ENCODE measurements at regions not wholly inside any gene's neighbourhood (a gene's known extent, or its start where the extent isn't known, plus 50 kb on each side); places are given as distances from the start of the nearest gene placed in this dataset.

GRCh38 chr4:18213576-18214198 lies 192.1 kb upstream of the LCORL start:
- 56 to 73% methylated on average over 1 to 3 of the region's 3 CpGs for WGBS, 2 donors (ENCODE audit: low coverage in 1 of 2)
- no peak for DNase-seq
- Histone ChIP-seq H3K4me3 (no peak overlapping the region), H3K36me3 (no peaks in the 10 kb centered on the region), H3K4me1 (no peaks in the 10 kb centered on the region), H3K27ac (no peak overlapping the region), H3K9me3 (no peaks in the 10 kb centered on the region), H3K27me3 (no peaks in the 10 kb centered on the region)
- intact Hi-C loops (cut with DNase I; ENCODE audit: low total_unique reads) (no loop called here), in situ Hi-C loops (cut with MboI; ENCODE audit: low pct_ligation_motif_present in 1 of 4, low pct_unique_long_range_greater_than_20kb in 1 of 4, low sequenced_read_pairs in 3 of 4) (no loop called here)
- TF ChIP-seq POLR2A (IDR thresholded peaks at IDR 0.05) (no peak), EP300 (IDR thresholded peaks at IDR 0.05; ENCODE audit: low read depth) (no peak), CTCF (IDR thresholded peaks at IDR 0.05) (no peak), POLR2AphosphoS5 (IDR thresholded peaks at IDR 0.05) (no peak)

GRCh38 chr4:18209448-18209847 lies 187.9 kb upstream of the LCORL start:
- H3K36me3 ChIP-seq, result no peaks in the 10 kb centered on the region
- in situ Hi-C loops (cut with MboI; ENCODE audit: low pct_ligation_motif_present in 1 of 4, low pct_unique_long_range_greater_than_20kb in 1 of 4, low sequenced_read_pairs in 3 of 4), result no loop called here
- intact Hi-C loops (cut with DNase I; ENCODE audit: low total_unique reads), result no loop called here
- H3K27ac ChIP-seq, result no peak overlapping the region
- no peaks in the 10 kb centered on the region for H3K27me3 ChIP-seq
- TF ChIP-seq CTCF (IDR thresholded peaks at IDR 0.05) (no peak), POLR2AphosphoS5 (IDR thresholded peaks at IDR 0.05) (no peak), EP300 (IDR thresholded peaks at IDR 0.05; ENCODE audit: low read depth) (no peak), POLR2A (IDR thresholded peaks at IDR 0.05) (no peak)
- no peak for DNase-seq
- no peaks in the 10 kb centered on the region for H3K9me3 ChIP-seq
- no peak overlapping the region for H3K4me3 ChIP-seq
- no peaks in the 10 kb centered on the region for H3K4me1 ChIP-seq

- in situ Hi-C loops (cut with MboI; ENCODE audit: low pct_ligation_motif_present in 1 of 4, low pct_unique_long_range_greater_than_20kb in 1 of 4, low sequenced_read_pairs in 3 of 4), result no loop called here
- no peak for TF ChIP-seq POLR2A (IDR thresholded peaks at IDR 0.05)
- no peak for TF ChIP-seq EP300 (IDR thresholded peaks at IDR 0.05; ENCODE audit: low read depth)
- no peak for TF ChIP-seq POLR2AphosphoS5 (IDR thresholded peaks at IDR 0.05)
- no peak for TF ChIP-seq CTCF (IDR thresholded peaks at IDR 0.05)
- Histone ChIP-seq H3K36me3 (no peaks in the 10 kb centered on the region), H3K27me3 (no peaks in the 10 kb centered on the region), H3K4me1 (no peaks in the 10 kb centered on the region), H3K9me3 (no peaks in the 10 kb centered on the region), H3K4me3 (no peak overlapping the region), H3K27ac (no peak overlapping the region)
- intact Hi-C loops (cut with DNase I; ENCODE audit: low total_unique reads), result no loop called here
- 35 to 43% methylated on average over 3 of the region's 3 CpGs for WGBS, 2 donors (ENCODE audit: low coverage in 1 of 2)
- no peak for DNase-seq
These were observed 182.4 kb upstream of the LCORL start for GRCh38 chr4:18203966-18204365.

GRCh38 chr4:18202486-18202885 lies 180.9 kb upstream of the LCORL start:
- WGBS, 2 donors (ENCODE audit: low coverage in 1 of 2), result 82 to 84% methylated on average over 7 of the region's 7 CpGs
- Histone ChIP-seq H3K27ac (no peak overlapping the region), H3K4me1 (no peaks in the 10 kb centered on the region), H3K27me3 (no peaks in the 10 kb centered on the region), H3K4me3 (no peak overlapping the region), H3K36me3 (no peaks in the 10 kb centered on the region), H3K9me3 (no peaks in the 10 kb centered on the region)
- intact Hi-C loops (cut with DNase I; ENCODE audit: low total_unique reads) (no loop called here), in situ Hi-C loops (cut with MboI; ENCODE audit: low pct_ligation_motif_present in 1 of 4, low pct_unique_long_range_greater_than_20kb in 1 of 4, low sequenced_read_pairs in 3 of 4) (no loop called here)
- TF ChIP-seq EP300 (IDR thresholded peaks at IDR 0.05; ENCODE audit: low read depth) (no peak), CTCF (IDR thresholded peaks at IDR 0.05) (no peak), POLR2A (IDR thresholded peaks at IDR 0.05) (no peak), POLR2AphosphoS5 (IDR thresholded peaks at IDR 0.05) (no peak)
- DNase-seq, result no peak

Measured in transverse colon (tissue), 4 donors.